HCT116 (cell line): ENCODE measurements at regions not wholly inside any gene's neighbourhood (a gene's known extent, or its start where the extent isn't known, plus 50 kb on each side); places are given as distances from the start of the nearest gene placed in this dataset.

Experiments
- ATAC-seq: fragments of 200-7000 bp; cut with Tn5 transposase; 2 replicates; pipeline ENCODE4 v1.9.1; 2020; ENCODE audit warnings: mild to moderate bottlenecking, moderate library complexity
- BruUV-seq: library from RNA; stranded (reverse); fragments of 400-500 nt; replicated peaks from 2 replicates; lab custom pipeline; 2021; lab: Mats Ljungman, UMichigan
- CTCF ChIA-PET: fragments of 300-600 bp; sonication (Branson Sonifier 250); formaldehyde crosslinking; loops from one replicate; lab custom pipeline; 2021; ENCODE audit warnings: antibody characterized with exemption; lab: Charles Lee
- POLR2A ChIA-PET: fragments of 300-600, 350-600 bp; sonication (Branson Sonifier 250); formaldehyde crosslinking; loops from one replicate; lab custom pipeline; 2021; ENCODE audit warnings: antibody characterized with exemption; lab: Charles Lee
- RAD21 ChIA-PET, 2 experiments: fragments of 300-600 bp; sonication (Branson Sonifier 250); formaldehyde crosslinking; loops; one replicate each; lab custom pipeline; 2023; ENCODE audit warnings: low total read pairs in 2 of 2; ENCODE audit not compliant: uncharacterized antibody in 2 of 2, unreplicated experiment in 2 of 2, low non-redundant PET in 1 of 2; lab: Charles Lee
- DNase-seq: peaks from one replicate; pipeline ENCODE4 v3.0.0-alpha.2; 2010; ENCODE audit warnings: low read depth, low spot score
- H2AFZ ChIP-seq: fragments of 200-600 bp; shearing (Covaris generic), sonication (generic); 2 replicates; pipeline ENCODE4 v1.6.1; 2017; ENCODE audit warnings: low read depth, mixed run types, mixed read lengths, antibody characterized with exemption, low read length; ENCODE audit not compliant: poor library complexity, severe bottlenecking
- H3K27ac ChIP-seq: 2 replicates; pipeline ENCODE4 v1.5.1; 2012; ENCODE audit warnings: low read depth, low read length
- H3K27me3 ChIP-seq: fragments of 200-600 bp; sonication (generic); 2 replicates; pipeline ENCODE4 v1.6.1; 2016; ENCODE audit warnings: mixed run types, low read length, mixed read lengths; ENCODE audit not compliant: insufficient read depth
- H3K36me3 ChIP-seq, 2 experiments: fragments of 200-500 bp in 1 of 2; fragments of 200-600 bp in 1 of 2; sonication (Bioruptor generic) in 1 of 2; sonication (generic) in 1 of 2; 2 replicates each; pipeline versions ENCODE4 v1.5.1 to v1.6.1; 2014 to 2016; ENCODE audit warnings: low read length in 2 of 2, inconsistent platforms in 1 of 2, mixed read lengths in 1 of 2, mixed run types in 1 of 2; ENCODE audit not compliant: insufficient read depth in 2 of 2, control insufficient read depth in 1 of 2
- H3K4me1 ChIP-seq, 2 experiments: fragments of 200-600 bp in 1 of 2; sonication (generic) in 1 of 2; 2 replicates each; pipeline versions ENCODE4 v1.5.1 to v1.6.1; 2012 to 2017; ENCODE audit warnings: low read length in 2 of 2, inconsistent platforms in 1 of 2, mild to moderate bottlenecking in 1 of 2, mixed read lengths in 1 of 2, mixed run types in 1 of 2, moderate library complexity in 1 of 2; ENCODE audit not compliant: insufficient read depth in 2 of 2, control insufficient read depth in 1 of 2
- H3K4me2 ChIP-seq: fragments of 200-600 bp; sonication (generic); 2 replicates; pipeline ENCODE4 v1.6.1; 2017; ENCODE audit warnings: mixed run types, low read length, mixed read lengths
- H3K4me3 ChIP-seq, 2 experiments: fragments of 200-600 bp in 1 of 2; sonication (generic) in 1 of 2; replicated peaks in 1 of 2; 2 replicates each; pipeline ENCODE4 v1.5.1; 2011 to 2016; ENCODE audit warnings: low read length in 2 of 2, control low read depth in 1 of 2, low read depth in 1 of 2, mild to moderate bottlenecking in 1 of 2, mixed read lengths in 1 of 2, mixed run types in 1 of 2
- H3K79me2 ChIP-seq: fragments of 200-600 bp; sonication (generic); 2 replicates; pipeline ENCODE4 v1.6.1; 2017; ENCODE audit warnings: mild to moderate bottlenecking, mixed run types, low read length, moderate library complexity, mixed read lengths; ENCODE audit not compliant: insufficient read depth
- H3K9ac ChIP-seq: fragments of 200-600 bp; sonication (generic); 2 replicates; pipeline ENCODE4 v1.6.1; 2016; ENCODE audit warnings: low read length, mixed read lengths
- H3K9me2 ChIP-seq: fragments of 200-600 bp; sonication (generic), shearing (Covaris generic); 2 replicates; pipeline ENCODE4 v1.6.1; 2017; ENCODE audit warnings: mixed run types, mild to moderate bottlenecking, moderate library complexity; ENCODE audit not compliant: insufficient read depth
- H3K9me3 ChIP-seq, 2 experiments: fragments of 200-500 bp in 1 of 2; fragments of 200-600 bp in 1 of 2; sonication (Bioruptor generic) in 1 of 2; sonication (generic) in 1 of 2; 2 replicates each; pipeline ENCODE4 v1.6.1; 2014 to 2017; ENCODE audit warnings: low read length in 2 of 2, mixed read lengths in 2 of 2, inconsistent platforms in 1 of 2, low read depth in 1 of 2, mild to moderate bottlenecking in 1 of 2, mixed run types in 1 of 2, moderate library complexity in 1 of 2; ENCODE audit not compliant: control insufficient read depth in 1 of 2, insufficient read depth in 1 of 2
- H4K20me1 ChIP-seq: fragments of 200-600 bp; sonication (generic), shearing (Covaris generic); 2 replicates; pipeline ENCODE4 v1.6.1; 2017; ENCODE audit warnings: mixed run types, mild to moderate bottlenecking, moderate library complexity; ENCODE audit not compliant: insufficient read depth
- ATF3 ChIP-seq: IDR thresholded peaks from 2 replicates; pipeline ENCODE4 v1.6.1; 2012
- CBX3 ChIP-seq: IDR thresholded peaks from 2 replicates; pipeline ENCODE4 v1.6.1; 2012; ENCODE audit warnings: low read depth
- CEBPB ChIP-seq: IDR thresholded peaks from 2 replicates; pipeline ENCODE4 v1.6.1; 2012; ENCODE audit warnings: low read depth
- CTCF ChIP-seq, 3 experiments: fragments of 200-600 bp in 1 of 3; sonication (generic) in 1 of 3; IDR thresholded peaks in 2 of 3; conservative IDR thresholded peaks in 1 of 3; 2 replicates each; pipeline ENCODE4 v1.5.1; 2012 to 2017; ENCODE audit warnings: low read depth in 2 of 3, low read length in 2 of 3, antibody characterized with exemption in 1 of 3, borderline replicate concordance in 1 of 3, control low read depth in 1 of 3, mild to moderate bottlenecking in 1 of 3, mixed read lengths in 1 of 3, mixed run types in 1 of 3, moderate library complexity in 1 of 3; ENCODE audit not compliant: insufficient read depth in 1 of 3
- EGR1 ChIP-seq: IDR thresholded peaks from 2 replicates; pipeline ENCODE4 v1.6.1; 2012; ENCODE audit warnings: low read depth
- ELF1 ChIP-seq: IDR thresholded peaks from 2 replicates; pipeline ENCODE4 v1.6.1; 2012; ENCODE audit warnings: low read depth, borderline replicate concordance
- EZH2 ChIP-seq: fragments of 200-600 bp; sonication (generic); IDR thresholded peaks from 2 replicates; pipeline ENCODE4 v1.6.1; 2017; ENCODE audit warnings: antibody characterized with exemption, mixed run types
- EZH2phosphoT487 ChIP-seq: fragments of 200-600 bp; IDR thresholded peaks from 2 replicates; pipeline ENCODE4 v1.6.1; 2018; ENCODE audit warnings: antibody characterized with exemption, borderline replicate concordance
- FOSL1 ChIP-seq: IDR thresholded peaks from 2 replicates; pipeline ENCODE4 v1.6.1; 2012; ENCODE audit warnings: low read depth
- MAX ChIP-seq: IDR thresholded peaks from 2 replicates; pipeline ENCODE4 v1.6.1; 2012
- POLR2A ChIP-seq: IDR thresholded peaks from 2 replicates; pipeline ENCODE4 v1.7.0; 2011; ENCODE audit warnings: borderline replicate concordance; ENCODE audit not compliant: insufficient read depth, insufficient read length; ENCODE audit errors: extremely low read depth
- POLR2AphosphoS5 ChIP-seq: IDR thresholded peaks from 2 replicates; pipeline ENCODE4 v1.6.1; 2011; ENCODE audit warnings: mild to moderate bottlenecking, low read depth, low read length, moderate library complexity
- RAD21 ChIP-seq: IDR thresholded peaks from 2 replicates; pipeline ENCODE4 v1.6.1; 2012; ENCODE audit warnings: low read depth, mild to moderate bottlenecking
- REST ChIP-seq: IDR thresholded peaks from 2 replicates; pipeline ENCODE4 v1.6.1; 2012; ENCODE audit warnings: low read depth
- SIN3A ChIP-seq: IDR thresholded peaks from 2 replicates; pipeline ENCODE4 v1.6.1; 2012; ENCODE audit warnings: low read depth
- SP1 ChIP-seq: IDR thresholded peaks from 2 replicates; pipeline ENCODE4 v1.6.1; 2012; ENCODE audit warnings: low read depth
- SRF ChIP-seq: IDR thresholded peaks from 2 replicates; pipeline ENCODE4 v1.6.1; 2012; ENCODE audit warnings: low read depth
- ZBTB33 ChIP-seq: IDR thresholded peaks from 2 replicates; pipeline ENCODE4 v1.6.1; 2011; ENCODE audit warnings: mild to moderate bottlenecking, low read length, moderate library complexity; ENCODE audit not compliant: insufficient replicate concordance; ENCODE audit errors: extremely low read depth
- ZFX ChIP-seq: fragments of 450-650 bp; IDR thresholded peaks from 2 replicates; pipeline ENCODE4 v1.6.1; 2017
- ZNF274 ChIP-seq: fragments of 200-500 bp; sonication (Bioruptor generic); IDR thresholded peaks from 2 replicates; pipeline ENCODE4 v1.6.1; 2014; ENCODE audit warnings: mild to moderate bottlenecking, low read depth, low read length, inconsistent platforms
- intact Hi-C: fragments of 100-400 bp; cut with micrococcal nuclease; formaldehyde crosslinking; loops from 2 replicates; pipeline ENCODE4 v1.10.0; 2022

- intact Hi-C loops: no loop called here
- Histone ChIP-seq H3K9me2 (no peaks in the 10 kb centered on the region), H3K36me3 (no peaks in the 10 kb centered on the region), H3K4me1 (no peaks in the 10 kb centered on the region), H3K27me3 (no peaks in the 10 kb centered on the region), H4K20me1 (no peaks in the 10 kb centered on the region), H3K4me2 (no peak overlapping the region), H3K4me3 (no peak overlapping the region), H2AFZ (no peak overlapping the region), H3K27ac (no peak overlapping the region), H3K79me2 (no peaks in the 10 kb centered on the region), H3K9me3 (peaks cover 4 to 15% of the 10 kb centered on the region in 2 experiments; a peak in 2 of 4 replicates), H3K9ac (no peak overlapping the region)
- CTCF ChIA-PET: no interaction called here
- BruUV-seq: no TSS peak
- POLR2A ChIA-PET: no interaction called here
- ATAC-seq: no peak
- TF ChIP-seq SP1: no peak
- TF ChIP-seq CTCF (IDR thresholded peaks at IDR 0.05 in 2 of 3, conservative IDR thresholded peaks at IDR 0.05 in 1 of 3; ENCODE audit: borderline replicate concordance in 1 of 3, insufficient read depth in 1 of 3, low read depth in 2 of 3, low read length in 2 of 3): no peak
- TF ChIP-seq REST: no peak
- no peak for TF ChIP-seq MAX
- TF ChIP-seq EGR1: no peak
- no peak for TF ChIP-seq ELF1
- no peak for TF ChIP-seq ZFX
- no peak for TF ChIP-seq POLR2A
- no peak for TF ChIP-seq SIN3A
- no peak for TF ChIP-seq ZNF274
- no peak for TF ChIP-seq EZH2
- no peak for TF ChIP-seq ZBTB33
- no peak for TF ChIP-seq RAD21
- TF ChIP-seq POLR2AphosphoS5: no peak
- TF ChIP-seq FOSL1: no peak
- TF ChIP-seq EZH2phosphoT487: no peak
- no peak for TF ChIP-seq CEBPB
- TF ChIP-seq ATF3: no peak
- TF ChIP-seq CBX3: no peak
- TF ChIP-seq SRF: no peak
- RAD21 ChIA-PET: no interaction called here
- no peak for DNase-seq
These were observed 253.1 kb downstream of the OLFM4 start for GRCh38 chr13:53281677-53282076.
